Lower lobe of right lung (tissue), 2 donors: ENCODE measurements at regions not wholly inside any gene's neighbourhood (a gene's known extent, or its start where the extent isn't known, plus 50 kb on each side); places are given as distances from the start of the nearest gene placed in this dataset.

Experiments
- ATAC-seq, 2 donors: fragments of 200-7000 bp; cut with Tn5 transposase; one replicate each; pipeline ENCODE4 v1.9.1; 2020 to 2022; ENCODE audit warnings: mild to moderate bottlenecking in 2 of 2, moderate library complexity in 2 of 2
- DNase-seq: peaks from one replicate; pipeline ENCODE4 v3.0.0-alpha.2; 2020
- H3K27ac ChIP-seq: fragments of 200-600 bp; one replicate; pipeline ENCODE4 v1.8.0; 2022
- H3K27me3 ChIP-seq: fragments of 200-600 bp; one replicate; pipeline ENCODE4 v1.8.0; 2022; ENCODE audit warnings: low read depth
- H3K36me3 ChIP-seq: fragments of 200-600 bp; one replicate; pipeline ENCODE4 v1.8.0; 2022; ENCODE audit warnings: mild to moderate bottlenecking
- H3K4me1 ChIP-seq: fragments of 200-600 bp; one replicate; pipeline ENCODE4 v1.8.0; 2022
- H3K4me3 ChIP-seq: fragments of 200-600 bp; one replicate; pipeline ENCODE4 v1.8.0; 2022; ENCODE audit warnings: mild to moderate bottlenecking
- H3K9me3 ChIP-seq: fragments of 200-600 bp; one replicate; pipeline ENCODE4 v1.8.0; 2022
- intact Hi-C: fragments of 100-400 bp; cut with DNase I; formaldehyde crosslinking; loops from one replicate; pipeline ENCODE4 v1.11.0; 2022
- TF ChIP-seq, protein P1 (sequence below): fragments of 200-600 bp; IDR thresholded peaks from one replicate; pipeline ENCODE4 v1.8.0; 2022; ENCODE audit warnings: antibody characterized with exemption, mild to moderate bottlenecking
- donor health status: DM: no; HTN: yes; CAD: no; lungs with severe emphysema.

DNA sequence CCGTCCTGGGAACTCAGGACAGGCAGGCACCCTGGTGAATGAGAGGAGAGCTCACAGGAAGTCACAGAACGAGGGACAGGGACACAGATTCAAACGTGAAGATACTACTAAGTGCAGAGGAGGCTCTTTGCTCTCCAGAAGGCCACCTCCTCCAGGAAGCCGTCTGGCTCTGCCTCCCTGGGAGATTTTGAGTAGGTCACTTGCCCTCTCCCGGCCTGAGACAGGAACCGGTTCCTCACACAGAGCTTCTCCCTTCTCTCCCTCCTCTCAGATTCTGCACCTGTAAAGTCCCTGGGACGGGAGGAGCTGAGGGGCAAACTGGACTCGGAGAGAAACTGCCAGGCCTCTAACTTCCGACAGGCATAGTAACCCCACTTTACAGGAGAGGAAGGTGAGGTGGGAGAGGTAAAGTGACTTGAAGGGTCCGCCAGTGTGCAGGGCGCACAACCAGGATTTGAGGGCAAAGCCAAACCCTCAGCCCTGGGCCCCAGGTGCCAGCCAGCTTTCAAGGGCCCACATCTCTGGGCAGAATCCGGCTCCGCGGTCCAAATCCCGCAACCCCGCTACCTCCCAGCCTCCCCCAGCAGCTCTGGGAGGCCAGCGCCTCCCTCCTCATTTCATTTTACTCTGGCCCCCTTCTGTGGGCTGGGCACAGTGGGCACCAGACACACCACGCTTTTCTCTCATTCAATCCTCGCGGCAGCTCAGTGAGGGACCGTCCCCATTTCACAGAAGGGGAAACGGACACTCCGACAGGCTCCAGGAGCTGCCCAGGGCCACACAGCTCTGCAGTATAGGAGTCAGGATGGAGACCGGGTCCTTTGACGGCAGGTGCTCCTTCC is 150.2 kb downstream of the SMAD6 start:
- DNase-seq (no peak), ATAC-seq (no peak)
- Histone ChIP-seq H3K4me1 (peaks cover 17% of the 10 kb centered on the region), H3K36me3 (no peaks in the 10 kb centered on the region), H3K4me3 (no peak overlapping the region), H3K9me3 (no peaks in the 10 kb centered on the region), H3K27ac (no peak overlapping the region), H3K27me3 (no peaks in the 10 kb centered on the region)
- TF ChIP-seq, protein P1, sequence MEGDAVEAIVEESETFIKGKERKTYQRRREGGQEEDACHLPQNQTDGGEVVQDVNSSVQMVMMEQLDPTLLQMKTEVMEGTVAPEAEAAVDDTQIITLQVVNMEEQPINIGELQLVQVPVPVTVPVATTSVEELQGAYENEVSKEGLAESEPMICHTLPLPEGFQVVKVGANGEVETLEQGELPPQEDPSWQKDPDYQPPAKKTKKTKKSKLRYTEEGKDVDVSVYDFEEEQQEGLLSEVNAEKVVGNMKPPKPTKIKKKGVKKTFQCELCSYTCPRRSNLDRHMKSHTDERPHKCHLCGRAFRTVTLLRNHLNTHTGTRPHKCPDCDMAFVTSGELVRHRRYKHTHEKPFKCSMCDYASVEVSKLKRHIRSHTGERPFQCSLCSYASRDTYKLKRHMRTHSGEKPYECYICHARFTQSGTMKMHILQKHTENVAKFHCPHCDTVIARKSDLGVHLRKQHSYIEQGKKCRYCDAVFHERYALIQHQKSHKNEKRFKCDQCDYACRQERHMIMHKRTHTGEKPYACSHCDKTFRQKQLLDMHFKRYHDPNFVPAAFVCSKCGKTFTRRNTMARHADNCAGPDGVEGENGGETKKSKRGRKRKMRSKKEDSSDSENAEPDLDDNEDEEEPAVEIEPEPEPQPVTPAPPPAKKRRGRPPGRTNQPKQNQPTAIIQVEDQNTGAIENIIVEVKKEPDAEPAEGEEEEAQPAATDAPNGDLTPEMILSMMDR, result no peak
- intact Hi-C loops, result loop anchor here (5.0 to 10.0 kb wide), 2 partner anchors 57 to 250 kb away; no protein-coding TSS in a partner anchor

DNA sequence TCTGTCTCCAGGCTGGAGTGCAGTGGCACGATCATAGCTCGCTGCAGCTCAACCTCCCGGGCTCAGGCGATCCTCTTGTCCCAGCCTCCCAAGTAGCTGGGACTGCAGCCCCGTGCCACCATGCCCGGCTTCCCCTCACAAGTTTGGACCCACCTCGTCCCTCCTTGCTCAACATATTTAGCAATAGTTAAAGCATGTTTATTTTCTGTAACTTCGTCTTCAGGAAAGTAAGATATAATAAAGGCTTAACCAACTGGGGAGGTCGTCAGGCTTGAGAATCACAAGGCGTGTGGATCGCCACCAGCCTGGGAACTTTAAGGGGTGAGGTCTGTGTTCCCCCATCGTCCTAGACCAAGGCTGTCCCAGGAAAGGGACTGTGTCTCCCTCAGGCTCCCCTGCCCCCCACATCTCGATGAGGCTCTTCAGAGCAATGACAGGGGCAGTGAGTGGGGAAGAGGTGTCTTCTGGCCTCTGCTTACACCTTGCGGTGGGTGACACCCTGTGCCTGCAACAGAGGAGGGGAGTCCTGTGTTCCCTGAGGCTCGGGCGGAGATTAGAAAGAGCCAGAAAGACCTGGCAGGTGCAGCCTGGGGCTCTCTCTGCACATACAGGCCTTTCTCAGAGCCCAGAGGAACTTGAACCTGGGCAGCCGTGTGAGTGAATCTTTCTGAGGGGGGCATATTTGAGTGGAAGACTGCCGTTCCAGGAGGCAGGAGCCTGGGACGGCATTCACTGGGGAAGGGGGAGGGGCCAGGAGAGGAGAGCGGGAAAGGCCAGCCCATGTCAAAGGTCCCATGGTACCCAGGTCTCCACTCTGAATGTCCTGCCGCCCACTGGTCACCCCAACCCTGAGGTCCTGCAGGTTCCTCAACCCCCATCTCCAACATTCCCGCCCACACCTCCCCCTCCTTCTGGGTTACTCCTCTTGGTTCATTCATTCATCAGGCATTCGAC is 152.3 kb downstream of the SMAD6 start:
- peaks cover 17% of the 10 kb centered on the region for H3K4me1 ChIP-seq
- no peak for DNase-seq
- intact Hi-C loops, result loop anchor here (5.0 to 10.0 kb wide), 2 partner anchors 59 to 252 kb away; no protein-coding TSS in a partner anchor

DNA sequence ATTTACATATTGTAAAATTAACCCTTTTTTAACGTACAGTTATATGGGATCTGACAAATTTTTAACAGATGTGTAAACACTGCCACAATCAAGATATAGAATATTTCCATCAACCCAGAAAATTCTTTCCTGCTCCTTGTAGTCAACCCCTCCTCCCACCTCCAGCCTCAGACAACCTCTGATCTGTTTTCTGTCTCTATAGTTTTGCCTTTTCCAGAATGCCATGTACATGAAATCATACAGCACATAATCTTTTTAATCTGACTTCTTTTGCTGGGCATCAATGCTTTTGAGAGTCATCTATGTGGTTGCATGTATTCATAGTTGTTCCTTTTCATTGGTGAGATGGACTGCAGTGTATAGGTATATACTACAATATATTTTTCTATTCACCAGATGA is 153.0 kb downstream of the SMAD6 start:
- no peak for DNase-seq
- no peak overlapping the region for H3K27ac ChIP-seq
- H3K27me3 ChIP-seq, result no peaks in the 10 kb centered on the region
- ATAC-seq, result no peak
- peaks cover 15% of the 10 kb centered on the region for H3K4me1 ChIP-seq
- TF ChIP-seq, protein P1, result no peak
- no peak overlapping the region for H3K4me3 ChIP-seq
- no peaks in the 10 kb centered on the region for H3K9me3 ChIP-seq
- H3K36me3 ChIP-seq, result no peaks in the 10 kb centered on the region
- intact Hi-C loops, result loop anchor here (10.0 kb wide), 1 partner anchor 60 kb away; no protein-coding TSS in a partner anchor

More for the DNA sequence above, 152.3 kb downstream of the SMAD6 start:
- Histone ChIP-seq H3K27me3 (no peaks in the 10 kb centered on the region), H3K36me3 (no peaks in the 10 kb centered on the region), H3K27ac (no peak overlapping the region), H3K4me3 (no peak overlapping the region), H3K9me3 (no peaks in the 10 kb centered on the region)
- TF ChIP-seq, protein P1, result no peak
- ATAC-seq, result no peak

DNA sequence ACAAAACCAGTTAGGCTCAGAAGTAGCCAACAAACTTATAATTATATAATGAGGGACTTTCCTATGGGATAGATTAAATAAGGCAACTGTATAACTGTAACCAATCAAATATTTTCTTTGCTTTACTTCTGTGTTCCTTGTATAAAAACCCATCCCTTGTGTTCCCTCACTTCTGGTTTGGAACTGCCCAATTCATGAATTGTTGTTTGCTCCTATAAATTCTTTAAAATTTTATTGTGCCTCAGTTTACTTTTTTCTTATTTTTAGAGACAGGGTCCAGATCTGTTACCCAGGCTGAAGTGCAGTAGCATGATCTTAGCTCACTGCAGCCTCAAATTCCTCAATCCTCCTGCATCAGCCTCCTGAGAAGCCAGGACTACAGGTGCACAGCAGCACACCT is 155.7 kb downstream of the SMAD6 start:
- intact Hi-C loops, result loop anchor here (10.0 kb wide), 1 partner anchor 63 kb away; no protein-coding TSS in a partner anchor
- no peak for DNase-seq
- Histone ChIP-seq H3K4me1 (peaks cover 4% of the 10 kb centered on the region), H3K27ac (no peak overlapping the region), H3K27me3 (no peaks in the 10 kb centered on the region), H3K9me3 (no peaks in the 10 kb centered on the region), H3K4me3 (no peak overlapping the region), H3K36me3 (no peaks in the 10 kb centered on the region)
- TF ChIP-seq, protein P1, result no peak
- ATAC-seq, result no peak

DNA sequence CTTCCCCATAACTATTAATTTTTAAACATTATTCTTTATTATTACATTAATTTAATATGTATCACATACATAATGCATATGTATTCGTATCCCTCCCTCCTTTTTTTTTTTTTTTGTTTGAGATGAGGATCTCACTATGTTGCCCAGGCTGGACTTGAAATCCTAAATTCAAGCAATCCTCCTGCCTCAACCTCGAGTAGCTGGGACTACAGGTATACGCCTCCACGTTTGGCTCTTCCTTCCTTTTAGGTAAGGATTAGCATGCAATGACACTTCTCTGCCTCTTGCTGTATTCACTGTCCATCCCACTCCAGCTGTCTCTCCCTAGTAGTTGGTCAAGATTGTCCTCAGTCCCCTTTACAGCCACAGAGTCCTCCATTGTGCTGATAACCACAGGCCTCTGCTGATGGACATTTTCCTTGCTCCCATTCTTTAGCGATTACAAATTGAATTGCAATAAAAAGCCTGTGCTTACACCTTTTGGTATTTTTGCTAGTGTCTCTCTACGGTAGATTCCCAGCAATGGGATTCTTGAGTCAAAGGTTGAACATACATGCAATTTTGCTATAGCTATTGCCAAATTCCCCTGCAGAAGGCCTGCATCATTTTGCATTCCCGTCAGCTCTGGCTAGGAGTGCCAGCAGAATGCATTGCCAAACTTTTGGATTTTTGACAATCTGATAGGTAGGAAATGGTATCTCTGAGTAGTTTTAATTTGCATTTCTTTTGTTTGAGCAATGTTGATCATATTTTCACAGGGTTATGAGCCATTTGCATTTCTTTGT is 156.6 kb downstream of the SMAD6 start:
- Histone ChIP-seq H3K4me3 (no peak overlapping the region), H3K27me3 (no peaks in the 10 kb centered on the region), H3K36me3 (no peaks in the 10 kb centered on the region), H3K4me1 (peaks cover 5% of the 10 kb centered on the region), H3K9me3 (no peaks in the 10 kb centered on the region), H3K27ac (no peak overlapping the region)
- TF ChIP-seq, protein P1, result no peak
- DNase-seq (no peak), ATAC-seq (no peak)
- intact Hi-C loops, result loop anchor here (10.0 kb wide), 1 partner anchor 64 kb away; no protein-coding TSS in a partner anchor
